GM19025 (cell line): ENCODE measurements at regions not wholly inside any gene's neighbourhood (a gene's known extent, or its start where the extent isn't known, plus 50 kb on each side); places are given as distances from the start of the nearest gene placed in this dataset.
"Not testable (repeated sequence)": the region's sequence is repeated elsewhere in the genome, so short reads cannot be mapped to it uniquely, and the experiment has no call there.

Source experiments
- ATAC-seq: cut with Tn5 transposase; IDR thresholded peaks from one replicate; pipeline ENCODE4 v1.9.1; 2021; ENCODE audit warnings: mild to moderate bottlenecking, low read depth, moderate library complexity; ENCODE audit not compliant: unreplicated experiment

DNA sequence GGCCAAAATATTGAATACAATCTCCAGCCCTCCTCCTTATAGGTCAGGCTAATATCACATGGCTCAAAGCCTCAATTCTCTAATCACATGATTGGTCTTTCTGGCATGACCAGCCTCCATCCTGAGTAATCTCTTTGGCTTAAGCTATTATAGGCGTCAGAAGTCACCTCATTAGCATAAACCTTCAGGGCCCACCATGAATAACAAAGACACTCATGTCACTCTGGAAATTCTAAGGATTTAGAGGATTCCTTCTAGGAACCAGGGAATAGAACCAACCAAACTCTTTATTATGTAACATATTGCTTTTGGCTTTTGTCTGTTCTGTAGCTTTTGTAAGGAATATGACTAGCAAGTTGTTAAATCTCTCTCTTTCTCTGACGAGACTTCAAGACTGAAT, 109.2 kb upstream of the IGFBP7 start:
- ATAC-seq = no peak

- no peak for ATAC-seq
Observed at GRCh38 chr4:57214654-57215411, 104.6 kb upstream of the IGFBP7 start.

DNA sequence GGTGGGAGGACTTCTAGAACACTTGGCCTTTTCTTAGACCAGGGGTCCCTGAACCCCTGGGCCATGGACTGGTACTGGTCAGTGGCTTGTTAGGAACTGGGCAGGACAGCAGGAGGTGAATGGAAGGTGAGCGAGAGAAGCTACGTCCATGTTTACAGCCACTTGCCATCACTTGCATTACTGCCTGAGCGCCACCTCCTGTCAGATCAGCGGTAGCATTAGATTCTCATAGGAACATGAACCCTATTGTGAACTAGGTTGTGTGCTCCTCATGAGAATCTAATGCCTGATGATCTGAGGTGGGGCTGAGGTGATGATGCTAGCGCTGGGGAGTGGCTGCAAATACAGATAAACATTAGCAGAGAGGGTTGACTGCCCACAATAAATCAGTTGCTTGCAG, 100.9 kb upstream of the IGFBP7 start:
- ATAC-seq = no peak

DNA sequence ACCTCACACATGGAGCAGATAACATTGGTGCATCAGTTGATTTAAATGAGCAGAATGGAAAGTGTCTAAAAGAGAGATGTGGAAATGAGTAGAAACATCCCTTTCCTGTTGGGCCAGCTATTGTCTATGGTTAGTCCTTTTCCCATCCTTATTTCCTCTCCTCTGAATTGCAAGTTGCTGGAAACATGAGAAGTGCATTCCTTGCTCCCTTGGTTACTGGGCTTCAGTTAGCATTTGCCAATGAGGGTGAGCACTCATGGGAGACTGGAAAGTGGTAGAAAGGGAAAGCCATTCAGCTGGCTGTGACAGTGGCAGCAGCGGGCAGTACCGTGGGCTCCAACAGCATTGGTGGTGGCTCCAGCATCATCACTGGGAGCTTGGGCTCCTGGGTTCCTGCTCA, 96.0 kb upstream of the IGFBP7 start:
- no peak for ATAC-seq

DNA sequence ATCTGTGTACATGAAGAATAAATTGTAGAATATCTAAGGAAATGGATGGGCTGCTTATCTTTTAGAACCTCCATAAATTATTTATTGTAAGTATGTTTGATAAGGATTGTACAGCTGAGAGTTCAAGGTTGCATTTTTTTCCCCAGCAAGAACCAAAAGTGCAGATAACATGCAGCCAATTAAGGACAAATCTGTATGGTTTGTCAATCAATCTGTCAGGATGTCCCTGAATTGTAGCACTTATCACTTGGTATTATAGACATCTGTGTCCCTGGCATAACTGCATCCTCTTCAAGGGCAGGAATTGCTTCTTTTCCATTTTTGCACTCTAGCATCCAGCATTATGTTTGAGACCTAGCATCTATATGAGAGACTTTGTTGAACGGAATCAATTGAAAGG, 95.4 kb upstream of the IGFBP7 start:
- no peak for ATAC-seq

GRCh38 chr4:57200799-57201327, 90.7 kb upstream of the IGFBP7 start:
- no peak for ATAC-seq

DNA sequence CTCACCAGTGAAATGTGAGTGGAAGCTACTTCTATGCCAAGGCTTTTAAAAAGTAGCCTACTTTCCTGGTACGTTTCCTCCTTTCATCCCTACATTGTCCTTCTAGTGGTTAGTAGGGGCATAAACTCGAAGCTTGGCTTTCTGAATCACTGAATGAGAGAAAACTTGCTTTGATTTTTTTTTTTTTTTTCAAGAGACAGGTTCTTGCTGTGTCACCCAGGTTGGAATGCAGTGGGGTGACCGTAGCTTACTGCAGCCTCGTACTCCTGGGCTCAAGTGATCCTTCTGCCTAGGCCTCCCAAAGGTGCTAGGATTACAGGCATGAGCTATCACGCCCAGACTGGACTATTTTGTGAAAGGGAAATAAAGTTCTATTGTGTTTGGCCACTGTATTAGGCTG, 89.1 kb upstream of the IGFBP7 start:
- no peak for ATAC-seq

GRCh38 chr4:57195622-57196021, 85.4 kb upstream of the IGFBP7 start:
- ATAC-seq = no peak

GRCh38 chr4:57194068-57194611, 84.0 kb upstream of the IGFBP7 start:
- no peak for ATAC-seq

DNA sequence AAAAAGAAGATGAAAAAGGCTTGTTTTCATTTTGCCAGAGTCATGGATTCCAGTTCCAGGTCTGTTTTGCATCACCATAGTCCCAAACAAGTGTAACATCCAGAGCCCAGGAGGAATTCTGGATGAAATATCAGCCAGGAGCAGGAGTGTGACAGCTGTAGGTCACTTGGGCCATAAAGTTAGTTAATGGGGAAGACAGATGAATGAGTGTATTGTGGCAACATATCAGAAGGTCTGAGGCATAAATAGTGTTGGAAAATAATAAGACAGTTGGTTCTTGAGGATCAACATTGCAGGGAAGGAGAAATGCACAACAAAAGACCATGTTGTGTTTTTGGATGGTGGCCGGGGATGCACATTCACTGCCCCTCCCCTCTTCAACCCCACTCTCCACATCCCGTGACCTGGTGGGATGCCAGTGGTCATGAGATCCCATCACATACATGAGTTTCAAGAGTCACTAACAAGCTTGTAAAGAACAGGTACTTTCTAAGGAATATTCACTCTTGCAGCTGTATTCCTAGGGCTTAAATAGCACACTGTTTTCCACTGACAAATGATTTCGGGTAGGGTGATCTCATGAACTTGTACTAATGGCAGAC, 83.1 kb upstream of the IGFBP7 start:
- no peak for ATAC-seq

DNA sequence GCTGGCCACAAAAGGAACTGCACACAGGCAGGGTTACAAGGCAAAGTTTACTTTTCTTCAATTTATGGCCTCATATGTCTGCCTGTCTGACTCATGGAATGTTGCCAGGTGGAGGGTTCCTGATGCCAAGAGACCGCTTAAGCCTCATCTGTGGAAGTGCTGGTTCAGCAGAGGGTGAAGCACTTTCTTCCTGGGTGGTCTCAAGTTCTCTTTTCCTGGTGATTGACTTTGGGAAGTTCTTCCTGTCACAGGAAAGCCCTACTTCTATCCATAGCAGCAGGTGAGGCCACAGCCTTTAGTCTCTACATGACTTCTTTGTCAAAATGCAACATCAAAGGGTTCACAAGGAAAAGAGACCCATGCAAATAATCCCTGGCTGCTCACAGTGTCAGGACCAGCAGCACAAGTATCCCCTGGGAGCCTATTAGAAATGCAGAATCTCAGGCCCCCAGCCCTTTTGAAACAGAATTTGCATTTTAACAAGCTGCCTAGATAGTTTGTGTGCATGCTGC, 81.4 kb upstream of the IGFBP7 start:
- no peak for ATAC-seq

DNA sequence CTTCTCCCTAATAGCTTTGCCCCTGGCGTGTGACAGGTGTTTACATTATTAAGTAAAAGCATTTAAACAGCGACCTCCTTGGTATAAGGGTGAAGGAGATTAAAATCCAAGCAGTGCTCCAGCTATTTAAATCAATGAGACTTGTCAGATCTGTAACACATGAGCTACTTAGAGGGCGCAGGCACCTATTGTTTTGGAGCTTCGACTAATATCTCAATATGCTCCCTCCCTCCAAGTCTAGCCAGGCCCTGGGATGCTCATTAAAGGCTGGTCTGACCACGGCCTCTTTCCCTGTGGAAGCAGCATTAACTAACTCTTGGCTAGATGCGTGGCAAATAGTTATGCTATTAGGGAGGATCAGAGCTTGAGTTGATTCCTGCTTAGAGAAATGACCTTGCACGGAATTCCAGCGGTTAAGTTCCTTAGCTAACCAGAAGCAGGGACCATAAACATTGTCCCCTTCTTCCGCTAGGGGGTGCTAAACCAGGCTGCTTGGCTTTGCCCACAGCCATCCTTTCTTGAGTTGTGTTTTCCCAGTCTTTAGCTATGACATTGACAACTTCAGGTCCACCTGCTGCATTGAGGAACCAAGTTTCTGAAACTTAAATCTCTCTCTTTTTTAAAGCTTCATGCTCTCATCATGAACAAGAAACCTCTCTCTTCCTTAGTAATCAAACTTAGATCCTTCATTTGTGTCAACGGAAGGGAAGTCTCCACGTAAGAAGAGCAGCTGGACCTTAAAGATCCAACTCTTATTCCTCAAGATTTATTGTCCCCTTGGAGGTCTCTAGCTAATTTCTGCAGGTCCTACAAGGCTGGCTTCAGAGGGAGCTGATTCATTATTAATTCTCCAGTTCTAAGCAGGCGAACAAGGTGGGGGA, 80.7 kb upstream of the IGFBP7 start:
- ATAC-seq = no peak

GRCh38 chr4:57187246-57187645, 77.1 kb upstream of the IGFBP7 start:
- ATAC-seq = no peak

GRCh38 chr4:57184378-57185029, 74.3 kb upstream of the IGFBP7 start:
- no peak for ATAC-seq

- no peak for ATAC-seq
Observed at GRCh38 chr4:57182132-57182874, 72.1 kb upstream of the IGFBP7 start.

GRCh38 chr4:57173136-57173535, 63.0 kb upstream of the IGFBP7 start:
- not testable (repeated sequence) for ATAC-seq

DNA sequence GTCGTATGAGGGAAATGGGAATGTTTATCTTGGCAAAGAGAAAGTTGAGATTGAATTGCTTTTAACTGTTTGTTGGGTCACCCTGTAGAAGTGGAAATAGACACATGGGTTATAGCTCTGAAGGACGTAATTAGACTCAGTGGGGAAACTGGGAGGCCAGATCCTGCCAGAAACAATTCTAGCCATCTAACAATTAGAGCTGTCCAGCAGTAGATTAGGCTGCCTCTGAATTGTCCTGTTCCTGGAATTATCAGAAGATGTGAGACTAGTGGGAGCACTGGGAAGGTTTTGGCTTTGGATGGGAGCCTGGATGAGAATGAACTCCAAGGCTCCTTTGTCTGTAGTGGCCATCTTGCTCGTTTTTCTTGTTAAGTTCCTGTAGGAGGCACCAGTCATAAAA, 61.9 kb upstream of the IGFBP7 start:
- no peak for ATAC-seq

- ATAC-seq = no peak
Observed at GRCh38 chr4:57168982-57169381, 58.8 kb upstream of the IGFBP7 start.
